A549 (cell line): ENCODE measurements at regions not wholly inside any gene's neighbourhood (a gene's known extent, or its start where the extent isn't known, plus 50 kb on each side); places are given as distances from the start of the nearest gene placed in this dataset.

Source experiments
- JUNB ChIP-seq: fragments of >200 bp; sonication (Bioruptor Twin); formaldehyde crosslinking; IDR thresholded peaks from 2 replicates; pipeline ENCODE4 v1.6.1; 2016
- MAZ ChIP-seq: fragments of 150-350 bp; IDR thresholded peaks from 2 replicates; pipeline ENCODE4 v1.6.1; 2014; ENCODE audit warnings: antibody characterized with exemption, low read depth, low read length, borderline replicate concordance
- NFE2L2 ChIP-seq: fragments of 150-350 bp; conservative IDR thresholded peaks from 2 replicates; pipeline ENCODE4 v1.6.1; 2014; ENCODE audit warnings: low read length
- NR3C1 ChIP-seq: fragments of >200 bp; sonication (Bioruptor Twin); formaldehyde crosslinking; IDR thresholded peaks from 3 replicates; pipeline ENCODE4 v1.6.1; 2017
- POLR2A ChIP-seq: IDR thresholded peaks from 2 replicates; pipeline ENCODE4 v1.6.1; 2012; ENCODE audit warnings: mild to moderate bottlenecking, low read length
- ZFP36 ChIP-seq: fragments of 450-650 bp; IDR thresholded peaks from 2 replicates; pipeline ENCODE4 v1.6.1; 2014; ENCODE audit warnings: borderline replicate concordance; ENCODE audit not compliant: partially characterized antibody
- ZNF302 ChIP-seq: fragments of 250-450 bp; sonication (Bioruptor Pico); IDR thresholded peaks from 2 replicates; pipeline ENCODE4 v1.9.0; 2021; ENCODE audit warnings: inconsistent platforms, mild to moderate bottlenecking, moderate library complexity
- TF ChIP-seq, protein P1 (sequence below): fragments of >200 bp; sonication (Bioruptor Twin); formaldehyde crosslinking; IDR thresholded peaks from 3 replicates; pipeline ENCODE4 v1.5.1; 2016

GRCh38 chr3:65201926-65202325 lies 514.1 kb upstream of the ADAMTS9 start:
- TF ChIP-seq, protein P1, sequence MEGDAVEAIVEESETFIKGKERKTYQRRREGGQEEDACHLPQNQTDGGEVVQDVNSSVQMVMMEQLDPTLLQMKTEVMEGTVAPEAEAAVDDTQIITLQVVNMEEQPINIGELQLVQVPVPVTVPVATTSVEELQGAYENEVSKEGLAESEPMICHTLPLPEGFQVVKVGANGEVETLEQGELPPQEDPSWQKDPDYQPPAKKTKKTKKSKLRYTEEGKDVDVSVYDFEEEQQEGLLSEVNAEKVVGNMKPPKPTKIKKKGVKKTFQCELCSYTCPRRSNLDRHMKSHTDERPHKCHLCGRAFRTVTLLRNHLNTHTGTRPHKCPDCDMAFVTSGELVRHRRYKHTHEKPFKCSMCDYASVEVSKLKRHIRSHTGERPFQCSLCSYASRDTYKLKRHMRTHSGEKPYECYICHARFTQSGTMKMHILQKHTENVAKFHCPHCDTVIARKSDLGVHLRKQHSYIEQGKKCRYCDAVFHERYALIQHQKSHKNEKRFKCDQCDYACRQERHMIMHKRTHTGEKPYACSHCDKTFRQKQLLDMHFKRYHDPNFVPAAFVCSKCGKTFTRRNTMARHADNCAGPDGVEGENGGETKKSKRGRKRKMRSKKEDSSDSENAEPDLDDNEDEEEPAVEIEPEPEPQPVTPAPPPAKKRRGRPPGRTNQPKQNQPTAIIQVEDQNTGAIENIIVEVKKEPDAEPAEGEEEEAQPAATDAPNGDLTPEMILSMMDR = no peak
- TF ChIP-seq POLR2A (no peak), NR3C1 (no peak), ZNF302 (CRISPR knock-in tag) (no peak), JUNB (no peak), MAZ (no peak), NFE2L2 (no peak), ZFP36 (no peak)
